Sigmoid colon (tissue), 6 donors: ENCODE measurements at regions not wholly inside any gene's neighbourhood (a gene's known extent, or its start where the extent isn't known, plus 50 kb on each side); places are given as distances from the start of the nearest gene placed in this dataset.
"Not testable (repeated sequence)": the region's sequence is repeated elsewhere in the genome, so short reads cannot be mapped to it uniquely, and the experiment has no call there.

Experiments
- DNase-seq: peaks from one replicate; pipeline ENCODE4 v3.0.0-alpha.2; 2019
- H3K27ac ChIP-seq, 4 donors: fragments of 200-600 bp; sonication (generic); one replicate each; pipeline ENCODE4 v1.5.1; 2016 to 2019; ENCODE audit warnings: mild to moderate bottlenecking in 1 of 4
- H3K27me3 ChIP-seq, 3 donors: fragments of 200-600 bp; sonication (generic); one replicate each; pipeline ENCODE4 v1.5.1; 2019; ENCODE audit warnings: mild to moderate bottlenecking in 1 of 3
- H3K36me3 ChIP-seq, 4 donors: fragments of 200-600 bp; sonication (generic); one replicate each; pipeline ENCODE4 v1.5.1; 2016 to 2019
- H3K4me1 ChIP-seq, 4 donors: fragments of 200-600 bp; sonication (generic); one replicate each; pipeline ENCODE4 v1.5.1; 2017 to 2019
- H3K4me3 ChIP-seq, 4 donors: fragments of 200-600 bp; sonication (generic); one replicate each; pipeline ENCODE4 v1.5.1; 2017 to 2019; ENCODE audit warnings: mild to moderate bottlenecking in 2 of 4, moderate library complexity in 1 of 4
- H3K9me3 ChIP-seq, 4 donors: fragments of 200-600 bp in 3 of 4; sonication (generic) in 3 of 4; one replicate each; pipeline versions ENCODE4 v1.5.1 to v1.6.1; 2013 to 2019
- CTCF ChIP-seq, 4 experiments: fragments of 450-650 bp in 3 of 4; fragments of 200-600 bp in 1 of 4; IDR thresholded peaks; one replicate each; pipeline ENCODE4 v1.5.1; 2016 to 2019; ENCODE audit warnings: antibody characterized with exemption in 4 of 4, mild to moderate bottlenecking in 3 of 4, moderate library complexity in 2 of 4
- EP300 ChIP-seq, 4 donors: sonication (generic); formaldehyde crosslinking; IDR thresholded peaks; one replicate each; pipeline ENCODE4 v1.6.1; 2017; ENCODE audit warnings: antibody characterized with exemption in 4 of 4
- POLR2A ChIP-seq, 2 donors: fragments of 450-650 bp; IDR thresholded peaks; one replicate each; pipeline ENCODE4 v1.6.1; 2016; ENCODE audit warnings: antibody characterized with exemption in 2 of 2, mild to moderate bottlenecking in 2 of 2, moderate library complexity in 2 of 2
- POLR2AphosphoS5 ChIP-seq, 4 donors: sonication (generic); formaldehyde crosslinking; IDR thresholded peaks; one replicate each; pipeline ENCODE4 v1.6.1; 2017; ENCODE audit warnings: antibody characterized with exemption in 4 of 4
- WGBS, 2 donors: extraction: QIAGEN DNeasy Blood & Tissue Kit; methylation state at CpG; one replicate each; pipeline ENCODE4 v1.1.7; 2013; 5-methylcytosine and 5-hydroxymethylcytosine counted together
- intact Hi-C: fragments of 100-400 bp; cut with DNase I; formaldehyde crosslinking; loops from one replicate; pipeline ENCODE4 v1.15.1; 2023
- donor health status: healthy with polysubstance abuse.
- donor health status: healthy.

- TF ChIP-seq POLR2A (IDR thresholded peaks at IDR 0.05) (no peak), POLR2AphosphoS5 (IDR thresholded peaks at IDR 0.05) (no peak), CTCF (IDR thresholded peaks at IDR 0.05) (no peak), EP300 (IDR thresholded peaks at IDR 0.05) (no peak)
Measured at GRCh38 chr6:81353262-81353661, 399.2 kb downstream of the TENT5A start.

GRCh38 chr6:81344026-81344425, 408.5 kb downstream of the TENT5A start:
- H3K4me1 ChIP-seq, H3K27me3 ChIP-seq, H3K9me3 ChIP-seq, H3K36me3 ChIP-seq, H3K4me3 ChIP-seq, DNase-seq, intact Hi-C loops, H3K27ac ChIP-seq: not testable (repeated sequence)
- WGBS, 2 donors, result 86 to 92% methylated on average over 8 of the region's 8 CpGs

More at GRCh38 chr6:81353262-81353661, 399.2 kb downstream of the TENT5A start:
- H3K27ac ChIP-seq, result no peak overlapping the region
- no peak overlapping the region for H3K4me3 ChIP-seq
- DNase-seq, result no peak
- WGBS, 2 donors, result 87 to 88% methylated on average over 3 of the region's 3 CpGs
- intact Hi-C loops, result no loop called here
- H3K4me1 ChIP-seq, result no peaks in the 10 kb centered on the region
- no peaks in the 10 kb centered on the region for H3K36me3 ChIP-seq
- H3K27me3 ChIP-seq, result no peaks in the 10 kb centered on the region
- no peaks in the 10 kb centered on the region for H3K9me3 ChIP-seq

GRCh38 chr6:81340946-81341345, 411.5 kb downstream of the TENT5A start:
- WGBS, 2 donors, result 89 to 93% methylated on average over 4 of the region's 4 CpGs
- no peak for TF ChIP-seq CTCF (IDR thresholded peaks at IDR 0.05)
- TF ChIP-seq EP300 (IDR thresholded peaks at IDR 0.05), result no peak
- TF ChIP-seq POLR2AphosphoS5 (IDR thresholded peaks at IDR 0.05), result no peak
- no peak for TF ChIP-seq POLR2A (IDR thresholded peaks at IDR 0.05)
- intact Hi-C loops, result no loop called here

GRCh38 chr6:81331526-81331925, 421.0 kb downstream of the TENT5A start:
- Histone ChIP-seq H3K27me3 (no peaks in the 10 kb centered on the region), H3K36me3 (no peaks in the 10 kb centered on the region), H3K4me3 (no peak overlapping the region), H3K27ac (no peak overlapping the region), H3K9me3 (no peaks in the 10 kb centered on the region), H3K4me1 (no peaks in the 10 kb centered on the region)
- DNase-seq, result no peak
- TF ChIP-seq POLR2AphosphoS5 (IDR thresholded peaks at IDR 0.05), result no peak
- TF ChIP-seq EP300 (IDR thresholded peaks at IDR 0.05), result no peak
- TF ChIP-seq CTCF (IDR thresholded peaks at IDR 0.05), result no peak
- no peak for TF ChIP-seq POLR2A (IDR thresholded peaks at IDR 0.05)
- intact Hi-C loops, result no loop called here
- 81 to 90% methylated on average over 1 of the region's 1 CpG for WGBS, 2 donors

More at GRCh38 chr6:81340946-81341345, 411.5 kb downstream of the TENT5A start:
- no peak for DNase-seq
- Histone ChIP-seq H3K4me1 (no peaks in the 10 kb centered on the region), H3K4me3 (no peak overlapping the region), H3K9me3 (no peaks in the 10 kb centered on the region), H3K36me3 (no peaks in the 10 kb centered on the region), H3K27ac (no peak overlapping the region), H3K27me3 (no peaks in the 10 kb centered on the region)

DNA sequence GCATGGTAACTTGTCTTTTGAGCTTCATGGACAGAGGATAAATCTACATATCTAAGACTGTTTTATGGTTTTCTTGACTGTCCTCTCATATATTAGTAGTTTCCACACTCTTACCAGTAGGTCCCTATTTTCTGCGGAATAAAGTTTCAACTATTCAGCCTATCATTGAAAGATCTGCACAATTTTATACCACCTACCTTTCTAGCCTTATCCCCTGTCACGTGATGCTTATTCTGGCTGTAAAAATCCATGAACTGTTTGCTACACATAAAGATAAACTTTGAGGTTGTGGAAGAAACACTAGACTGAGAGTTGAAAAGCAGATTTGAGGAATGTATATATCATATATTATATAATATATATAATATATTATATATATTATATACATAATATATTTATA, 423.8 kb downstream of the TENT5A start:
- TF ChIP-seq POLR2AphosphoS5 (IDR thresholded peaks at IDR 0.05) (no peak), CTCF (IDR thresholded peaks at IDR 0.05) (no peak), POLR2A (IDR thresholded peaks at IDR 0.05) (no peak), EP300 (IDR thresholded peaks at IDR 0.05) (no peak)
- Histone ChIP-seq H3K27me3 (no peaks in the 10 kb centered on the region), H3K9me3 (no peaks in the 10 kb centered on the region), H3K4me3 (no peak overlapping the region), H3K36me3 (no peaks in the 10 kb centered on the region), H3K27ac (no peak overlapping the region), H3K4me1 (no peaks in the 10 kb centered on the region)
- intact Hi-C loops, result no loop called here
- 72 to 80% methylated on average over 2 of the region's 2 CpGs for WGBS, 2 donors
- no peak for DNase-seq
